ENCODE measurements at regions not wholly inside any gene's neighbourhood (a gene's known extent, or its start where the extent isn't known, plus 50 kb on each side); places are given as distances from the start of the nearest gene placed in this dataset.
"Not testable (repeated sequence)": the region's sequence is repeated elsewhere in the genome, so short reads cannot be mapped to it uniquely, and the experiment has no call there.

- DNase-seq (ENCODE audit: low read depth in 4 of 4, low spot score in 2 of 4), result peak in 3 of 4 donors; percentile 44 to 55 (median 50)
These were observed 353.7 kb upstream of the SLC7A11 start for GRCh38 chr4:138595731-138596460.

- DNase-seq (ENCODE audit: low read depth in 4 of 4, low spot score in 2 of 4), result no peak
These were observed 353.0 kb upstream of the SLC7A11 start for GRCh38 chr4:138595171-138595570.

- no peak for DNase-seq (ENCODE audit: low read depth in 4 of 4, low spot score in 2 of 4)
These were observed 350.6 kb upstream of the SLC7A11 start for GRCh38 chr4:138592796-138593195.

- no peak for DNase-seq (ENCODE audit: low read depth in 4 of 4, low spot score in 2 of 4)
These were observed 349.7 kb upstream of the SLC7A11 start for GRCh38 chr4:138591808-138592207.

GRCh38 chr4:138588501-138588900 is 346.4 kb upstream of the SLC7A11 start:
- DNase-seq (ENCODE audit: low read depth in 4 of 4, low spot score in 2 of 4), result no peak

GRCh38 chr4:138579146-138579545 is 337.0 kb upstream of the SLC7A11 start:
- DNase-seq (ENCODE audit: low read depth in 4 of 4, low spot score in 2 of 4), result no peak

- not testable (repeated sequence) for DNase-seq (ENCODE audit: low read depth in 4 of 4, low spot score in 2 of 4)
These were observed 335.7 kb upstream of the SLC7A11 start for GRCh38 chr4:138577826-138578225.

GRCh38 chr4:138577145-138577544 is 335.0 kb upstream of the SLC7A11 start:
- no peak for DNase-seq (ENCODE audit: low read depth in 4 of 4, low spot score in 2 of 4)

- no peak for DNase-seq (ENCODE audit: low read depth in 4 of 4, low spot score in 2 of 4)
These were observed 334.5 kb upstream of the SLC7A11 start for GRCh38 chr4:138576684-138577083.

- no peak for DNase-seq (ENCODE audit: low read depth in 4 of 4, low spot score in 2 of 4)
These were observed 331.1 kb upstream of the SLC7A11 start for GRCh38 chr4:138573246-138573645.

- DNase-seq (ENCODE audit: low read depth in 4 of 4, low spot score in 2 of 4), result no peak
These were observed 329.9 kb upstream of the SLC7A11 start for GRCh38 chr4:138572007-138572406.

GRCh38 chr4:138567696-138568095 is 325.5 kb upstream of the SLC7A11 start:
- no peak for DNase-seq (ENCODE audit: low read depth in 4 of 4, low spot score in 2 of 4)

GRCh38 chr4:138565576-138565975 is 323.4 kb upstream of the SLC7A11 start:
- no peak for DNase-seq (ENCODE audit: low read depth in 4 of 4, low spot score in 2 of 4)

GRCh38 chr4:138562544-138562991 is 320.4 kb upstream of the SLC7A11 start:
- no peak for DNase-seq (ENCODE audit: low read depth in 4 of 4, low spot score in 2 of 4)

GRCh38 chr4:138561906-138562305 is 319.8 kb upstream of the SLC7A11 start:
- no peak for DNase-seq (ENCODE audit: low read depth in 4 of 4, low spot score in 2 of 4)

GRCh38 chr4:138561276-138561880 is 319.2 kb upstream of the SLC7A11 start:
- no peak for DNase-seq (ENCODE audit: low read depth in 4 of 4, low spot score in 2 of 4)

- no peak for DNase-seq (ENCODE audit: low read depth in 4 of 4, low spot score in 2 of 4)
These were observed 318.3 kb upstream of the SLC7A11 start for GRCh38 chr4:138560448-138560847.

- DNase-seq (ENCODE audit: low read depth in 4 of 4, low spot score in 2 of 4), result no peak
These were observed 316.7 kb upstream of the SLC7A11 start for GRCh38 chr4:138558886-138559285.

- DNase-seq (ENCODE audit: low read depth in 4 of 4, low spot score in 2 of 4), result no peak
These were observed 313.4 kb upstream of the SLC7A11 start for GRCh38 chr4:138555584-138555983.

GRCh38 chr4:138555108-138555507 is 313.0 kb upstream of the SLC7A11 start:
- DNase-seq (ENCODE audit: low read depth in 4 of 4, low spot score in 2 of 4), result no peak

- DNase-seq (ENCODE audit: low read depth in 4 of 4, low spot score in 2 of 4), result no peak
These were observed 311.1 kb upstream of the SLC7A11 start for GRCh38 chr4:138553001-138553845.
